ENCODE measurements at regions not wholly inside any gene's neighbourhood (a gene's known extent, or its start where the extent isn't known, plus 50 kb on each side); places are given as distances from the start of the nearest gene placed in this dataset.

DNA sequence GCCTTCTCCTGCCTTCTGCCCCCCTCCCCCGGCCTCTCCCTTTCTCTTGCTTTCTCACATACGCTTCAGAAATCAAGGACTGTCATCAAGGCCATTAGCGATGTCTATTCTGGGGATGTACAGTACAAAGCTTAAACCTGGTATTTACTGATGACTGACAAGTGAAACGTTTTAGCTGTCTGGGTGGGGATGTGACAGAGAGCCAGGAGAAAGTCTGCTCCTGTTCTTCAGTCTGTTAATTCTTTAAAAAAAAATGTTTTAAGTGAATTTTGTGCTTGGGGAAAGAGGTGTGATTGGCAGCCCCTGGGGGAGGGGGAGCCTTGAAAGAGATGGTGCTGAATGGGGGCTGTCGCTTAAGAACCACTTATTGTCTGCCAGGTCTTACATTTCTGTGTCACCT, 283.0 kb upstream of the PLXNA2 start:
- TF ChIP-seq, protein P1, sequence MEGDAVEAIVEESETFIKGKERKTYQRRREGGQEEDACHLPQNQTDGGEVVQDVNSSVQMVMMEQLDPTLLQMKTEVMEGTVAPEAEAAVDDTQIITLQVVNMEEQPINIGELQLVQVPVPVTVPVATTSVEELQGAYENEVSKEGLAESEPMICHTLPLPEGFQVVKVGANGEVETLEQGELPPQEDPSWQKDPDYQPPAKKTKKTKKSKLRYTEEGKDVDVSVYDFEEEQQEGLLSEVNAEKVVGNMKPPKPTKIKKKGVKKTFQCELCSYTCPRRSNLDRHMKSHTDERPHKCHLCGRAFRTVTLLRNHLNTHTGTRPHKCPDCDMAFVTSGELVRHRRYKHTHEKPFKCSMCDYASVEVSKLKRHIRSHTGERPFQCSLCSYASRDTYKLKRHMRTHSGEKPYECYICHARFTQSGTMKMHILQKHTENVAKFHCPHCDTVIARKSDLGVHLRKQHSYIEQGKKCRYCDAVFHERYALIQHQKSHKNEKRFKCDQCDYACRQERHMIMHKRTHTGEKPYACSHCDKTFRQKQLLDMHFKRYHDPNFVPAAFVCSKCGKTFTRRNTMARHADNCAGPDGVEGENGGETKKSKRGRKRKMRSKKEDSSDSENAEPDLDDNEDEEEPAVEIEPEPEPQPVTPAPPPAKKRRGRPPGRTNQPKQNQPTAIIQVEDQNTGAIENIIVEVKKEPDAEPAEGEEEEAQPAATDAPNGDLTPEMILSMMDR (IDR thresholded peaks at IDR 0.05), result no peak
- TF ChIP-seq POLR2AphosphoS5 (IDR thresholded peaks at IDR 0.05), result no peak
- TF ChIP-seq EP300 (IDR thresholded peaks at IDR 0.05; ENCODE audit: low read depth), result no peak
